Neutrophil (primary cell): ENCODE measurements at regions not wholly inside any gene's neighbourhood (a gene's known extent, or its start where the extent isn't known, plus 50 kb on each side); places are given as distances from the start of the nearest gene placed in this dataset.

Experiments used
- H3K27ac ChIP-seq: fragments of 200-600 bp; sonication (generic); 2 replicates; pipeline ENCODE4 v1.5.1; 2016; ENCODE audit warnings: mild to moderate bottlenecking, moderate library complexity
- H3K27me3 ChIP-seq: fragments of 200-600 bp; sonication (generic); 2 replicates; pipeline ENCODE4 v1.6.0; 2016; ENCODE audit warnings: mild to moderate bottlenecking
- H3K36me3 ChIP-seq: fragments of 200-600 bp; sonication (generic); 2 replicates; pipeline ENCODE4 v1.5.1; 2017
- H3K4me1 ChIP-seq, 2 experiments: fragments of 200-600 bp in 1 of 2; sonication (generic) in 1 of 2; 1 replicate in 1 of 2; 2 replicates in 1 of 2; pipeline versions ENCODE4 v1.5.1 to v1.6.1; 2013 to 2016; ENCODE audit warnings: low read depth in 1 of 2, low read length in 1 of 2, mild to moderate bottlenecking in 1 of 2, moderate library complexity in 1 of 2; ENCODE audit not compliant: control insufficient read depth in 1 of 2, insufficient read depth in 1 of 2
- H3K4me3 ChIP-seq, 2 experiments: fragments of 200-600 bp in 1 of 2; sonication (generic) in 1 of 2; 1 replicate in 1 of 2; 2 replicates in 1 of 2; pipeline ENCODE4 v1.5.1; 2013 to 2016; ENCODE audit warnings: low read depth in 1 of 2, low read length in 1 of 2, mild to moderate bottlenecking in 1 of 2, moderate library complexity in 1 of 2
- H3K9me3 ChIP-seq: fragments of 200-600 bp; sonication (generic); 2 replicates; pipeline ENCODE4 v1.5.1; 2016
- CTCF ChIP-seq: fragments of 200-600 bp; sonication (generic); IDR thresholded peaks from 2 replicates; pipeline ENCODE4 v1.5.1; 2016; ENCODE audit warnings: antibody characterized with exemption

- Histone ChIP-seq H3K4me1 (no peaks in the 10 kb centered on the region), H3K27me3 (peaks cover 12% of the 10 kb centered on the region), H3K36me3 (no peaks in the 10 kb centered on the region), H3K9me3 (no peaks in the 10 kb centered on the region), H3K27ac (no peak overlapping the region), H3K4me3 (no peak overlapping the region)
- no peak for TF ChIP-seq CTCF
Observed at GRCh38 chr2:45289997-45290709, 280.9 kb upstream of the SIX2 start.

GRCh38 chr2:45288532-45289417 is 279.5 kb upstream of the SIX2 start:
- no peaks in the 10 kb centered on the region for H3K4me1 ChIP-seq
- TF ChIP-seq CTCF, result no peak
- H3K4me3 ChIP-seq, result no peak overlapping the region
- no peak overlapping the region for H3K27ac ChIP-seq
- no peaks in the 10 kb centered on the region for H3K9me3 ChIP-seq
- no peaks in the 10 kb centered on the region for H3K36me3 ChIP-seq
- H3K27me3 ChIP-seq, result peaks cover 10% of the 10 kb centered on the region

- Histone ChIP-seq H3K27ac (no peak overlapping the region), H3K27me3 (peaks cover 3% of the 10 kb centered on the region), H3K4me1 (no peaks in the 10 kb centered on the region), H3K9me3 (no peaks in the 10 kb centered on the region), H3K36me3 (no peaks in the 10 kb centered on the region), H3K4me3 (no peak overlapping the region)
- TF ChIP-seq CTCF, result no peak
Observed at GRCh38 chr2:45287045-45287444, 277.8 kb upstream of the SIX2 start.

- Histone ChIP-seq H3K4me1 (no peaks in the 10 kb centered on the region), H3K27ac (no peak overlapping the region), H3K9me3 (no peaks in the 10 kb centered on the region), H3K27me3 (peaks cover 3% of the 10 kb centered on the region), H3K36me3 (no peaks in the 10 kb centered on the region), H3K4me3 (no peak overlapping the region)
- TF ChIP-seq CTCF, result no peak
Observed at GRCh38 chr2:45285771-45286390, 276.6 kb upstream of the SIX2 start.

- no peak for TF ChIP-seq CTCF
- Histone ChIP-seq H3K4me3 (no peak overlapping the region), H3K4me1 (no peaks in the 10 kb centered on the region), H3K27ac (no peak overlapping the region), H3K27me3 (peaks cover 3% of the 10 kb centered on the region), H3K36me3 (no peaks in the 10 kb centered on the region), H3K9me3 (no peaks in the 10 kb centered on the region)
Observed at GRCh38 chr2:45285311-45285710, 276.1 kb upstream of the SIX2 start.
